WTC11 (cell line): ENCODE measurements at regions not wholly inside any gene's neighbourhood (a gene's known extent, or its start where the extent isn't known, plus 50 kb on each side); places are given as distances from the start of the nearest gene placed in this dataset.

Experiments
- ESRRA ChIP-seq: sonication (generic); formaldehyde crosslinking; IDR thresholded peaks from 2 replicates; pipeline ENCODE4 v1.8.1; 2022; ENCODE audit warnings: mild to moderate bottlenecking, missing genetic modification reagents, borderline replicate concordance
- TF ChIP-seq, protein P1 (sequence below): fragments of 200-600 bp; IDR thresholded peaks from 2 replicates; pipeline ENCODE4 v1.8.0; 2022; ENCODE audit warnings: antibody characterized with exemption

DNA sequence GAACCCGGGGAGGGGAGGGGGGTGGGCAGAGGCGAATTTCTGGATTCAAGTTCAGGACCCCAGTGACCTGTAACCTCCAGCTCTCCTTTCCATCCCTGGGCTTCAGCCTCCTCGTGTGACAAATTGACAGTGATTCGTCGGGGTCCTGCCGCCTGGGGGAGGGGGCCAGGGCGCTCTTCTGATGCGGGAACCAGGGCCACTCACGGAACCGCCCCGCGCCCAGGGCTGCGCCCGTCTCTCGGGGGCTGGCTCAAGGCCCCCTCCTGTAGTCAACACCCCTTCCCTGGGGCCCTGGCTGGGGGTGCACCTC, 92.8 kb upstream of the ANO1 start:
- TF ChIP-seq, protein P1, sequence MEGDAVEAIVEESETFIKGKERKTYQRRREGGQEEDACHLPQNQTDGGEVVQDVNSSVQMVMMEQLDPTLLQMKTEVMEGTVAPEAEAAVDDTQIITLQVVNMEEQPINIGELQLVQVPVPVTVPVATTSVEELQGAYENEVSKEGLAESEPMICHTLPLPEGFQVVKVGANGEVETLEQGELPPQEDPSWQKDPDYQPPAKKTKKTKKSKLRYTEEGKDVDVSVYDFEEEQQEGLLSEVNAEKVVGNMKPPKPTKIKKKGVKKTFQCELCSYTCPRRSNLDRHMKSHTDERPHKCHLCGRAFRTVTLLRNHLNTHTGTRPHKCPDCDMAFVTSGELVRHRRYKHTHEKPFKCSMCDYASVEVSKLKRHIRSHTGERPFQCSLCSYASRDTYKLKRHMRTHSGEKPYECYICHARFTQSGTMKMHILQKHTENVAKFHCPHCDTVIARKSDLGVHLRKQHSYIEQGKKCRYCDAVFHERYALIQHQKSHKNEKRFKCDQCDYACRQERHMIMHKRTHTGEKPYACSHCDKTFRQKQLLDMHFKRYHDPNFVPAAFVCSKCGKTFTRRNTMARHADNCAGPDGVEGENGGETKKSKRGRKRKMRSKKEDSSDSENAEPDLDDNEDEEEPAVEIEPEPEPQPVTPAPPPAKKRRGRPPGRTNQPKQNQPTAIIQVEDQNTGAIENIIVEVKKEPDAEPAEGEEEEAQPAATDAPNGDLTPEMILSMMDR = no peak
- no peak for TF ChIP-seq ESRRA (CRISPR knock-in tag)
